ENCODE measurements at regions not wholly inside any gene's neighbourhood (a gene's known extent, or its start where the extent isn't known, plus 50 kb on each side); places are given as distances from the start of the nearest gene placed in this dataset.
"Not testable (repeated sequence)": the region's sequence is repeated elsewhere in the genome, so short reads cannot be mapped to it uniquely, and the experiment has no call there.

GRCh38 chr13:67914535-67914934, 684.4 kb upstream of the PCDH9 start:
- no peak overlapping the region for H3K4me3 ChIP-seq (ENCODE audit: low read depth in 1 of 3, low read length in 3 of 3)
- 88 to 95% (median 92%) methylated on average over 25 to 27 of the region's 27 CpGs for WGBS, 3 donors
- no peak overlapping the region for H3K27ac ChIP-seq (ENCODE audit: low read depth in 1 of 3, low read length in 2 of 3)
- H3K9me3 ChIP-seq (ENCODE audit: control insufficient read depth in 2 of 2, insufficient read depth in 1 of 2, low read depth in 1 of 2, low read length in 1 of 2) = peaks cover 0 to 3% of the 10 kb centered on the region in 2 donors
- H3K4me1 ChIP-seq (ENCODE audit: control insufficient read depth in 3 of 3, insufficient read depth in 2 of 3, low read depth in 1 of 3, low read length in 2 of 3) = no peaks in the 10 kb centered on the region
- no peak for FAIRE-seq
- DNase-seq = no peak
- H3K27me3 ChIP-seq (ENCODE audit: control insufficient read depth in 3 of 3, insufficient read depth in 3 of 3, low read length in 3 of 3) = no peaks in the 10 kb centered on the region
- H3K36me3 ChIP-seq (ENCODE audit: control insufficient read depth in 3 of 3, insufficient read depth in 2 of 3, low read depth in 1 of 3, low read length in 3 of 3) = no peaks in the 10 kb centered on the region

- not testable (repeated sequence) for H3K4me1 ChIP-seq (ENCODE audit: control insufficient read depth in 3 of 3, insufficient read depth in 2 of 3, low read depth in 1 of 3, low read length in 2 of 3); H3K36me3 ChIP-seq (ENCODE audit: control insufficient read depth in 3 of 3, insufficient read depth in 2 of 3, low read depth in 1 of 3, low read length in 3 of 3); H3K9me3 ChIP-seq (ENCODE audit: control insufficient read depth in 2 of 2, insufficient read depth in 1 of 2, low read depth in 1 of 2, low read length in 1 of 2); H3K27ac ChIP-seq (ENCODE audit: low read depth in 1 of 3, low read length in 2 of 3); H3K27me3 ChIP-seq (ENCODE audit: control insufficient read depth in 3 of 3, insufficient read depth in 3 of 3, low read length in 3 of 3); DNase-seq; FAIRE-seq; H3K4me3 ChIP-seq (ENCODE audit: low read depth in 1 of 3, low read length in 3 of 3)
- WGBS, 3 donors = 63 to 78% (median 73%) methylated on average over 8 of the region's 8 CpGs
Observed at GRCh38 chr13:67902960-67903359, 672.8 kb upstream of the PCDH9 start.

DNA sequence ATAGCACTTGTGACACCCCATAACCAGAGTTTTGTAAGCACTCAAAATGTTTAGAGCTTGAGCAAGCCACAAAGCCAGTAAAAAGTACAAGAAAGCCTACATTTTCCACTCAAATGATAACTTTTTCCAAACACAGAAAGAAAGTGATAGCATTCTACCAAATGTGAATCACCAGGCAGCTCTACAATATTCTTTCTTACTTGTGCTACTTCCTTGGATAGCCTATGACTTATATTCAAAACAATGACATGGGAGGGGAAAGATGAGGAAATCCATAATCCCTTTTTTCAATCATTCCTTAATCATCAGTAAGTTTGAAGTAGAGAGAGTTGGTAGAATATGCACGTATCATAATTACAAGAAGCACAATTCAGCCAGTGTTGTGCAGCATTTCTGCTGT, 650.8 kb upstream of the PCDH9 start:
- Histone ChIP-seq H3K27ac (ENCODE audit: low read depth in 1 of 3, low read length in 2 of 3) (no peak overlapping the region), H3K27me3 (ENCODE audit: control insufficient read depth in 3 of 3, insufficient read depth in 3 of 3, low read length in 3 of 3) (no peaks in the 10 kb centered on the region), H3K4me1 (ENCODE audit: control insufficient read depth in 3 of 3, insufficient read depth in 2 of 3, low read depth in 1 of 3, low read length in 2 of 3) (no peaks in the 10 kb centered on the region), H3K36me3 (ENCODE audit: control insufficient read depth in 3 of 3, insufficient read depth in 2 of 3, low read depth in 1 of 3, low read length in 3 of 3) (no peaks in the 10 kb centered on the region), H3K9me3 (ENCODE audit: control insufficient read depth in 2 of 2, insufficient read depth in 1 of 2, low read depth in 1 of 2, low read length in 1 of 2) (no peaks in the 10 kb centered on the region), H3K4me3 (ENCODE audit: low read depth in 1 of 3, low read length in 3 of 3) (no peak overlapping the region)
- FAIRE-seq (no peak), DNase-seq (no peak)
- 76 to 88% (median 84%) methylated on average over 1 of the region's 1 CpG for WGBS, 3 donors

GRCh38 chr13:67878376-67878775, 648.2 kb upstream of the PCDH9 start:
- Histone ChIP-seq H3K4me1 (ENCODE audit: control insufficient read depth in 3 of 3, insufficient read depth in 2 of 3, low read depth in 1 of 3, low read length in 2 of 3) (no peaks in the 10 kb centered on the region), H3K9me3 (ENCODE audit: control insufficient read depth in 2 of 2, insufficient read depth in 1 of 2, low read depth in 1 of 2, low read length in 1 of 2) (no peaks in the 10 kb centered on the region), H3K27ac (ENCODE audit: low read depth in 1 of 3, low read length in 2 of 3) (no peak overlapping the region), H3K27me3 (ENCODE audit: control insufficient read depth in 3 of 3, insufficient read depth in 3 of 3, low read length in 3 of 3) (no peaks in the 10 kb centered on the region), H3K36me3 (ENCODE audit: control insufficient read depth in 3 of 3, insufficient read depth in 2 of 3, low read depth in 1 of 3, low read length in 3 of 3) (no peaks in the 10 kb centered on the region), H3K4me3 (ENCODE audit: low read depth in 1 of 3, low read length in 3 of 3) (no peak overlapping the region)
- DNase-seq (no peak), FAIRE-seq (no peak)
- WGBS, 3 donors = 80 to 88% (median 82%) methylated on average over 8 of the region's 8 CpGs

DNA sequence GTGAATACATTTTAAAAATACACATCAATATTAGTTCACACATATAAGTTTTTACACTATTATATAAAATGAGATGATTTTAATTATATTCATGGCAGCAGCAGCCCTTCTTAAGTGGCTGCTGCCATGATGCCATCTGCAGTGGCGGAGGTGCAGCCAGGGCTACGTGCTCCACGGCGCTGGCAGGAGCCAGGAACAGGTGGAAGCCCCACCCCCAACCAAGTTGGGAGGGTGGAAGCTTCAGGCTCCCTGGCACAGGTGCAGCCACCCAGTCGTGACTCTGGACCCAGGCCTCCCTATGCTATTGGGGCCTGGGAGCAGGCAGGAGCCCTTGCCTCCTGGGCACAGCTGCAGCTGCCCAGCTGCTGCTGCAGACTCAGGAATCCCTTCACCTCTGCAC, 646.9 kb upstream of the PCDH9 start:
- FAIRE-seq (no peak), DNase-seq (no peak)
- Histone ChIP-seq H3K27ac (ENCODE audit: low read depth in 1 of 3, low read length in 2 of 3) (no peak overlapping the region), H3K36me3 (ENCODE audit: control insufficient read depth in 3 of 3, insufficient read depth in 2 of 3, low read depth in 1 of 3, low read length in 3 of 3) (no peaks in the 10 kb centered on the region), H3K27me3 (ENCODE audit: control insufficient read depth in 3 of 3, insufficient read depth in 3 of 3, low read length in 3 of 3) (no peaks in the 10 kb centered on the region), H3K4me1 (ENCODE audit: control insufficient read depth in 3 of 3, insufficient read depth in 2 of 3, low read depth in 1 of 3, low read length in 2 of 3) (no peaks in the 10 kb centered on the region), H3K4me3 (ENCODE audit: low read depth in 1 of 3, low read length in 3 of 3) (no peak overlapping the region), H3K9me3 (ENCODE audit: control insufficient read depth in 2 of 2, insufficient read depth in 1 of 2, low read depth in 1 of 2, low read length in 1 of 2) (no peaks in the 10 kb centered on the region)
- 74 to 91% (median 80%) methylated on average over 5 of the region's 5 CpGs for WGBS, 3 donors

GRCh38 chr13:67867206-67867605, 637.1 kb upstream of the PCDH9 start:
- H3K27me3 ChIP-seq (ENCODE audit: control insufficient read depth in 3 of 3, insufficient read depth in 3 of 3, low read length in 3 of 3) = no peaks in the 10 kb centered on the region
- no peak overlapping the region for H3K27ac ChIP-seq (ENCODE audit: low read depth in 1 of 3, low read length in 2 of 3)
- no peak overlapping the region for H3K4me3 ChIP-seq (ENCODE audit: low read depth in 1 of 3, low read length in 3 of 3)
- WGBS, 3 donors = 74 to 85% (median 80%) methylated on average over 2 of the region's 2 CpGs
- FAIRE-seq (no peak), DNase-seq (no peak)
- H3K36me3 ChIP-seq (ENCODE audit: control insufficient read depth in 3 of 3, insufficient read depth in 2 of 3, low read depth in 1 of 3, low read length in 3 of 3) = no peaks in the 10 kb centered on the region
- H3K4me1 ChIP-seq (ENCODE audit: control insufficient read depth in 3 of 3, insufficient read depth in 2 of 3, low read depth in 1 of 3, low read length in 2 of 3) = no peaks in the 10 kb centered on the region
- H3K9me3 ChIP-seq (ENCODE audit: control insufficient read depth in 2 of 2, insufficient read depth in 1 of 2, low read depth in 1 of 2, low read length in 1 of 2) = peaks cover 0 to 6% of the 10 kb centered on the region in 2 donors

DNA sequence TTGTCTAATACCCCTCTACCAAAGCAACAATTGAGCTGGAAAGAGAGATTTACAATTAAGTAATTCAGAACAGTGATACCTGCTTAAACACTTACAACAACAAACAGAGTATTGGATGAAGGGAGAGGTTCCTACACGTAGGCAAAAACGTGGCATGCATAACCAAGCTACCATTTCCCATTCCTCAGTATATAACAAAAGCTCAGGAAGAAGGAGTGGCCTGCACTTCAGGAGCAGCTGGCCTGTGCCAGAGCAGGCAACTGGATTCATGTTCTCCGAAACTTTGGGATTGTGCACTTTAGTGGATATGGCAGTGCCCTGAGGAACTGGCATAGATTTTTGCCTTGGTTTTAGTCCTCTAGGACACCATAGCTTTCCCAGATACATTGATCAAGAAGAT, 630.2 kb upstream of the PCDH9 start:
- WGBS, 3 donors = 58 to 69% (median 66%) methylated on average over 3 of the region's 3 CpGs
- H3K27me3 ChIP-seq (ENCODE audit: control insufficient read depth in 3 of 3, insufficient read depth in 3 of 3, low read length in 3 of 3) = no peaks in the 10 kb centered on the region
- no peak overlapping the region for H3K4me3 ChIP-seq (ENCODE audit: low read depth in 1 of 3, low read length in 3 of 3)
- H3K36me3 ChIP-seq (ENCODE audit: control insufficient read depth in 3 of 3, insufficient read depth in 2 of 3, low read depth in 1 of 3, low read length in 3 of 3) = no peaks in the 10 kb centered on the region
- peaks cover 0 to 9% of the 10 kb centered on the region in 2 donors for H3K9me3 ChIP-seq (ENCODE audit: control insufficient read depth in 2 of 2, insufficient read depth in 1 of 2, low read depth in 1 of 2, low read length in 1 of 2)
- H3K27ac ChIP-seq (ENCODE audit: low read depth in 1 of 3, low read length in 2 of 3) = no peak overlapping the region
- H3K4me1 ChIP-seq (ENCODE audit: control insufficient read depth in 3 of 3, insufficient read depth in 2 of 3, low read depth in 1 of 3, low read length in 2 of 3) = no peaks in the 10 kb centered on the region
- FAIRE-seq (no peak), DNase-seq (no peak)

- 86 to 89% (median 87%) methylated on average over 3 of the region's 3 CpGs for WGBS, 3 donors
- Histone ChIP-seq H3K36me3 (ENCODE audit: control insufficient read depth in 3 of 3, insufficient read depth in 2 of 3, low read depth in 1 of 3, low read length in 3 of 3) (no peaks in the 10 kb centered on the region), H3K27ac (ENCODE audit: low read depth in 1 of 3, low read length in 2 of 3) (no peak overlapping the region), H3K4me3 (ENCODE audit: low read depth in 1 of 3, low read length in 3 of 3) (no peak overlapping the region), H3K27me3 (ENCODE audit: control insufficient read depth in 3 of 3, insufficient read depth in 3 of 3, low read length in 3 of 3) (no peaks in the 10 kb centered on the region), H3K4me1 (ENCODE audit: control insufficient read depth in 3 of 3, insufficient read depth in 2 of 3, low read depth in 1 of 3, low read length in 2 of 3) (no peaks in the 10 kb centered on the region), H3K9me3 (ENCODE audit: control insufficient read depth in 2 of 2, insufficient read depth in 1 of 2, low read depth in 1 of 2, low read length in 1 of 2) (peaks cover 0 to 9% of the 10 kb centered on the region in 2 donors)
- FAIRE-seq = no peak
- no peak for DNase-seq
Observed at GRCh38 chr13:67859904-67860303, 629.8 kb upstream of the PCDH9 start.

DNA sequence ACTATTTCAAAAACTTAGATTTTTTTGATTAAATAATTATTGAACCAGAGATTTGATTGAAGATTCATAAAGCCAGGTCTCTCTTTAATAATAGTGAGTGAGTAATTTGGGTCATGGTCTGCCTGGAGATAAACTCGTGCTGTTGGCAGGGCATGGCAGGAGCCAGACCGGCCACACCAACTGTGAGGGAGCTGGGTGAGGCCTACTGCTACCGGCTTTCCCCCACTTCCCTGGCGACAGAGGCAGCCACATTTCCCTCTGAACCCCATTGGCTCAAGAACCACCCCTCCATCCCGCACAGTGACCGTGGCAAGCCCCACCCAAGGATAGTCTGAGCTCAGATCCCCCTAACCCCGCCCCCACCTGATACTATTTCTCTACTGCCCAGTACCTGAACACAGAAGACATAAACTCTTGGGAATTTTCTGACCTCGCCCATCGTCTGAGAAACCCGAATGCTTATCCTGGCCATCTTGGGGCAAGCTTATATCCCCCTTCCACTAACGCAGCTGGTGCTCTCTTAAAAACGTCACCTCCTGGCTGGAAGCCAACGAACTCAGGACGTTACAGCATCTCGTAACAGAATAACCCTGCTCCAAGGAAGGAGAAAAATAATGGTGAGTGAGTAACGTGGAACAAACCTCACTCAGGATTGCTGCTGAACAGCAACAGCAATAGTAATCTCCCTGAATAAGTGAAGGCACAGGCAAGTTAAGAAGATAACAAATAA, 627.6 kb upstream of the PCDH9 start:
- DNase-seq = no peak
- Histone ChIP-seq H3K27ac (ENCODE audit: low read depth in 1 of 3, low read length in 2 of 3) (no peak overlapping the region), H3K9me3 (ENCODE audit: control insufficient read depth in 2 of 2, insufficient read depth in 1 of 2, low read depth in 1 of 2, low read length in 1 of 2) (peaks cover 0 to 3% of the 10 kb centered on the region in 2 donors), H3K4me3 (ENCODE audit: low read depth in 1 of 3, low read length in 3 of 3) (no peak overlapping the region), H3K27me3 (ENCODE audit: control insufficient read depth in 3 of 3, insufficient read depth in 3 of 3, low read length in 3 of 3) (no peaks in the 10 kb centered on the region), H3K4me1 (ENCODE audit: control insufficient read depth in 3 of 3, insufficient read depth in 2 of 3, low read depth in 1 of 3, low read length in 2 of 3) (no peaks in the 10 kb centered on the region), H3K36me3 (ENCODE audit: control insufficient read depth in 3 of 3, insufficient read depth in 2 of 3, low read depth in 1 of 3, low read length in 3 of 3) (no peaks in the 10 kb centered on the region)
- WGBS, 3 donors = 78 to 83% (median 78%) methylated on average over 16 of the region's 16 CpGs
- no peak for FAIRE-seq
